NB4 (cell line): ENCODE measurements at regions not wholly inside any gene's neighbourhood (a gene's known extent, or its start where the extent isn't known, plus 50 kb on each side); places are given as distances from the start of the nearest gene placed in this dataset.
A peak's percentile ranks its signal among the peaks of the same experiment; 100 is the strongest.

Experiments
- DNase-seq: peaks from one replicate; pipeline ENCODE4 v3.0.0; 2010; ENCODE audit warnings: low read depth
- H3K4me3 ChIP-seq: one replicate; pipeline ENCODE4 v1.5.1; 2011; ENCODE audit warnings: mild to moderate bottlenecking, low read depth, low read length, moderate library complexity
- CTCF ChIP-seq: IDR thresholded peaks from one replicate; pipeline ENCODE4 v1.5.1; 2012; ENCODE audit warnings: low read depth, low read length
- MAX ChIP-seq: IDR thresholded peaks from 2 replicates; pipeline ENCODE4 v1.6.1; 2011; ENCODE audit warnings: low read depth, low read length
- MYC ChIP-seq: IDR thresholded peaks from 2 replicates; pipeline ENCODE4 v1.6.1; 2011; ENCODE audit warnings: low read depth, low read length
- POLR2A ChIP-seq: IDR thresholded peaks from 2 replicates; pipeline ENCODE4 v1.6.1; 2011; ENCODE audit warnings: mild to moderate bottlenecking; ENCODE audit not compliant: insufficient read length; ENCODE audit errors: extremely low read depth

- H3K4me3 ChIP-seq, result no peak overlapping the region
- no peak for TF ChIP-seq MYC
- no peak for TF ChIP-seq POLR2A
- no peak for TF ChIP-seq MAX
- no peak for TF ChIP-seq CTCF
- no peak for DNase-seq
These were observed 269.7 kb upstream of the DCC start for GRCh38 chr18:52070291-52070756.

GRCh38 chr18:52077251-52077983 is 262.6 kb upstream of the DCC start:
- TF ChIP-seq MYC, result no peak
- no peak for TF ChIP-seq POLR2A
- no peak for TF ChIP-seq MAX
- TF ChIP-seq CTCF, result no peak
- DNase-seq, result peak; percentile 3
- no peak overlapping the region for H3K4me3 ChIP-seq

- DNase-seq, result no peak
- TF ChIP-seq MYC (no peak), POLR2A (no peak)
- no peak overlapping the region for H3K4me3 ChIP-seq
These were observed 257.8 kb upstream of the DCC start for GRCh38 chr18:52082246-52082645.

- no peak for DNase-seq
- TF ChIP-seq CTCF, result no peak
- TF ChIP-seq MYC, result no peak
- no peak for TF ChIP-seq POLR2A
- no peak for TF ChIP-seq MAX
These were observed 252.9 kb upstream of the DCC start for GRCh38 chr18:52087140-52087539.

GRCh38 chr18:52090005-52090404 is 250.0 kb upstream of the DCC start:
- H3K4me3 ChIP-seq, result no peak overlapping the region
- no peak for DNase-seq
- TF ChIP-seq POLR2A, result no peak
- no peak for TF ChIP-seq MYC
- no peak for TF ChIP-seq CTCF
- TF ChIP-seq MAX, result no peak

More at GRCh38 chr18:52087140-52087539, 252.9 kb upstream of the DCC start:
- H3K4me3 ChIP-seq, result no peak overlapping the region

GRCh38 chr18:52093171-52093570 is 246.8 kb upstream of the DCC start:
- no peak for DNase-seq

More at GRCh38 chr18:52093171-52093570, 246.8 kb upstream of the DCC start:
- no peak for TF ChIP-seq CTCF
- TF ChIP-seq POLR2A, result no peak
- TF ChIP-seq MAX, result no peak
- TF ChIP-seq MYC, result no peak
- no peak overlapping the region for H3K4me3 ChIP-seq
